ENCODE measurements at regions not wholly inside any gene's neighbourhood (a gene's known extent, or its start where the extent isn't known, plus 50 kb on each side); places are given as distances from the start of the nearest gene placed in this dataset.

DNA sequence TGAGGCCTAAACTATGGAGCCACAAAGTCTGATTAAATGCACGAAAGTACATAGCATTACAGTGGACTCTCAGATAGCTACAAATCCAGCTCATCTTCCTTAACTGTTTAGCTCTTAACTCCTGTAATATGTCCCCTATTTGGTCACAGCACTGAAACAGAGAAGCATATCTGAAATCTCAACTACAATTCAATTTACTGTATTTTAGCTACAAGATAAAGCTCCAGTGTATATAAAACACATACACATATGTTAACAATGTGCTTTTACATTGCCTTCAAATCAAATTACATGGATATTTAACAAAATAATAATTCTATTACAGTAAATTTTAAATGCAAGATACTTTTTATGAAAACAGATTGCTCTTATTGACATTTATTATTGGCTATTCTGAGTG is 849.3 kb upstream of the PRMT6 start:
- no peaks in the 10 kb centered on the region for H3K4me1 ChIP-seq (ENCODE audit: control insufficient read depth, insufficient read depth, low read length)
- ATAC-seq, result no peak
- no peak overlapping the region for H3K4me3 ChIP-seq (ENCODE audit: low read depth in 2 of 2, low read length in 2 of 2)
- H3K9me3 ChIP-seq (ENCODE audit: control insufficient read depth, insufficient read depth, low read depth, low read length), result no peaks in the 10 kb centered on the region
- ChIA-PET POLR2A (no interaction called here), CTCF (no interaction called here)
- no TSS peak for BruUV-seq (replicated peaks)
- TF ChIP-seq SIN3A (IDR thresholded peaks at IDR 0.05; ENCODE audit: borderline replicate concordance, insufficient read depth, low read depth, low read length), result no peak
- TF ChIP-seq, protein P1, sequence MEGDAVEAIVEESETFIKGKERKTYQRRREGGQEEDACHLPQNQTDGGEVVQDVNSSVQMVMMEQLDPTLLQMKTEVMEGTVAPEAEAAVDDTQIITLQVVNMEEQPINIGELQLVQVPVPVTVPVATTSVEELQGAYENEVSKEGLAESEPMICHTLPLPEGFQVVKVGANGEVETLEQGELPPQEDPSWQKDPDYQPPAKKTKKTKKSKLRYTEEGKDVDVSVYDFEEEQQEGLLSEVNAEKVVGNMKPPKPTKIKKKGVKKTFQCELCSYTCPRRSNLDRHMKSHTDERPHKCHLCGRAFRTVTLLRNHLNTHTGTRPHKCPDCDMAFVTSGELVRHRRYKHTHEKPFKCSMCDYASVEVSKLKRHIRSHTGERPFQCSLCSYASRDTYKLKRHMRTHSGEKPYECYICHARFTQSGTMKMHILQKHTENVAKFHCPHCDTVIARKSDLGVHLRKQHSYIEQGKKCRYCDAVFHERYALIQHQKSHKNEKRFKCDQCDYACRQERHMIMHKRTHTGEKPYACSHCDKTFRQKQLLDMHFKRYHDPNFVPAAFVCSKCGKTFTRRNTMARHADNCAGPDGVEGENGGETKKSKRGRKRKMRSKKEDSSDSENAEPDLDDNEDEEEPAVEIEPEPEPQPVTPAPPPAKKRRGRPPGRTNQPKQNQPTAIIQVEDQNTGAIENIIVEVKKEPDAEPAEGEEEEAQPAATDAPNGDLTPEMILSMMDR (IDR thresholded peaks at IDR 0.05), result no peak
- no peak for TF ChIP-seq POLR2AphosphoS5 (IDR thresholded peaks at IDR 0.05; ENCODE audit: low read depth, low read length)
- TF ChIP-seq, protein P2, sequence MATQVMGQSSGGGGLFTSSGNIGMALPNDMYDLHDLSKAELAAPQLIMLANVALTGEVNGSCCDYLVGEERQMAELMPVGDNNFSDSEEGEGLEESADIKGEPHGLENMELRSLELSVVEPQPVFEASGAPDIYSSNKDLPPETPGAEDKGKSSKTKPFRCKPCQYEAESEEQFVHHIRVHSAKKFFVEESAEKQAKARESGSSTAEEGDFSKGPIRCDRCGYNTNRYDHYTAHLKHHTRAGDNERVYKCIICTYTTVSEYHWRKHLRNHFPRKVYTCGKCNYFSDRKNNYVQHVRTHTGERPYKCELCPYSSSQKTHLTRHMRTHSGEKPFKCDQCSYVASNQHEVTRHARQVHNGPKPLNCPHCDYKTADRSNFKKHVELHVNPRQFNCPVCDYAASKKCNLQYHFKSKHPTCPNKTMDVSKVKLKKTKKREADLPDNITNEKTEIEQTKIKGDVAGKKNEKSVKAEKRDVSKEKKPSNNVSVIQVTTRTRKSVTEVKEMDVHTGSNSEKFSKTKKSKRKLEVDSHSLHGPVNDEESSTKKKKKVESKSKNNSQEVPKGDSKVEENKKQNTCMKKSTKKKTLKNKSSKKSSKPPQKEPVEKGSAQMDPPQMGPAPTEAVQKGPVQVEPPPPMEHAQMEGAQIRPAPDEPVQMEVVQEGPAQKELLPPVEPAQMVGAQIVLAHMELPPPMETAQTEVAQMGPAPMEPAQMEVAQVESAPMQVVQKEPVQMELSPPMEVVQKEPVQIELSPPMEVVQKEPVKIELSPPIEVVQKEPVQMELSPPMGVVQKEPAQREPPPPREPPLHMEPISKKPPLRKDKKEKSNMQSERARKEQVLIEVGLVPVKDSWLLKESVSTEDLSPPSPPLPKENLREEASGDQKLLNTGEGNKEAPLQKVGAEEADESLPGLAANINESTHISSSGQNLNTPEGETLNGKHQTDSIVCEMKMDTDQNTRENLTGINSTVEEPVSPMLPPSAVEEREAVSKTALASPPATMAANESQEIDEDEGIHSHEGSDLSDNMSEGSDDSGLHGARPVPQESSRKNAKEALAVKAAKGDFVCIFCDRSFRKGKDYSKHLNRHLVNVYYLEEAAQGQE (IDR thresholded peaks at IDR 0.05; ENCODE audit: insufficient read depth in 1 of 2, low read depth in 2 of 2, low read length in 1 of 2), result no peak
- TF ChIP-seq TCF7L2 (IDR thresholded peaks at IDR 0.05; ENCODE audit: low read depth, low read length), result no peak
- no peaks in the 10 kb centered on the region for H3K27me3 ChIP-seq (ENCODE audit: control insufficient read depth, insufficient read depth, low read length)
- intact Hi-C loops (cut with micrococcal nuclease; ENCODE audit: unreplicated experiment) (no loop called here), in situ Hi-C loops (cut with HindIII; ENCODE audit: low pct_unique_long_range_greater_than_20kb, low sequenced_read_pairs) (no loop called here)
- no peak for DNase-seq (ENCODE audit: low read depth, low spot score)
- no peak overlapping the region for H3K27ac ChIP-seq (ENCODE audit: low read length)
- H3K36me3 ChIP-seq (ENCODE audit: control insufficient read depth, insufficient read depth, low read length), result no peaks in the 10 kb centered on the region

DNA sequence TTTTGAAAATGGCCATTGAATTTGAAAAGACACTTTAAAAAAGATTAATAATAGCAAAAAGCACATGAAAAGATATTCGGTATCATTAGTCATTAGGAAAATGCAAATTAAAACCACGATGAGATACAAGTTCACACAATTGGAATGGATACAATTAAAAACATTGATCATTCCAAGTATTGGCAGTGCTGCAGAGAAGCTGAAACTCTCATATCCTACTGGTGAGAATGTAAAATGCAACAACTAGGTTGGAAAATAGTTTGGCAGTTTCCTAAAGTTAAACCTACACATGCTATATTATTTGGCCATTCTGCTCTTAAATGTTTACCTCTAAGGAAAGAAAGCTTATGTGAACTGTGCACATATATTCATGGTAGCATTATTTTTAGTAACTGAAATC is 838.7 kb upstream of the PRMT6 start:
- no peaks in the 10 kb centered on the region for H3K9me3 ChIP-seq (ENCODE audit: control insufficient read depth, insufficient read depth, low read depth, low read length)
- no peak overlapping the region for H3K27ac ChIP-seq (ENCODE audit: low read length)
- no peak for TF ChIP-seq SIN3A (IDR thresholded peaks at IDR 0.05; ENCODE audit: borderline replicate concordance, insufficient read depth, low read depth, low read length)
- TF ChIP-seq, protein P1 (IDR thresholded peaks at IDR 0.05), result peak; percentile 3; the same call in 1 of the 2 replicates
- no TSS peak for BruUV-seq (replicated peaks)
- no peak overlapping the region for H3K4me3 ChIP-seq (ENCODE audit: low read depth in 2 of 2, low read length in 2 of 2)
- ATAC-seq (no peak), DNase-seq (ENCODE audit: low read depth, low spot score) (no peak)
- H3K27me3 ChIP-seq (ENCODE audit: control insufficient read depth, insufficient read depth, low read length), result no peaks in the 10 kb centered on the region
- in situ Hi-C loops (cut with HindIII; ENCODE audit: low pct_unique_long_range_greater_than_20kb, low sequenced_read_pairs), result no loop called here
- no peaks in the 10 kb centered on the region for H3K36me3 ChIP-seq (ENCODE audit: control insufficient read depth, insufficient read depth, low read length)
- intact Hi-C loops (cut with micrococcal nuclease; ENCODE audit: unreplicated experiment), result no loop called here
- ChIA-PET POLR2A (no interaction called here), CTCF (no interaction called here)
- no peaks in the 10 kb centered on the region for H3K4me1 ChIP-seq (ENCODE audit: control insufficient read depth, insufficient read depth, low read length)

DNA sequence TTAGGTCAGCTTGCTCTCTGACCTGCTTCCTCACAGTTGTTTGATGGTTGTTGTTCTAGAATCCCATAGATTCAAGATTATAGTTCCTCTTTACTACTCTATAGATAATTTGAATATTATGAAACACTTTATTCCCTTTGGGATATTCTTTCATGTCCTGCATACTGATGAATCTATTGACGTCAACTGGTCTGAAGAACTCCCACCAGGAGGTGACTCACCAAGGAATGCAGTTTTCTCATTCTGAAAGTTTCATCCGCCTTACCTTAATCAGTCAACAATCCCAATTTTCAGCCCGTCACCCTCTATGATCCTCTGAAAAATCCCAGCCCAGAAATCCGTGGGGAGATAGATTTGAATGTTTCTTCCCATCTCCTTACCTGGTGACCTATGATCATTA is 834.1 kb upstream of the PRMT6 start:
- no peaks in the 10 kb centered on the region for H3K36me3 ChIP-seq (ENCODE audit: control insufficient read depth, insufficient read depth, low read length)
- no peaks in the 10 kb centered on the region for H3K27me3 ChIP-seq (ENCODE audit: control insufficient read depth, insufficient read depth, low read length)
- POLR2A ChIA-PET, result no interaction called here
- in situ Hi-C loops (cut with HindIII; ENCODE audit: low pct_unique_long_range_greater_than_20kb, low sequenced_read_pairs) (no loop called here), intact Hi-C loops (cut with micrococcal nuclease; ENCODE audit: unreplicated experiment) (no loop called here)
- H3K27ac ChIP-seq (ENCODE audit: low read length), result no peak overlapping the region
- CTCF ChIA-PET, result no interaction called here
- no peak for ATAC-seq
- no peaks in the 10 kb centered on the region for H3K9me3 ChIP-seq (ENCODE audit: control insufficient read depth, insufficient read depth, low read depth, low read length)
- TF ChIP-seq, protein P2 (IDR thresholded peaks at IDR 0.05; ENCODE audit: insufficient read depth in 1 of 2, low read depth in 2 of 2, low read length in 1 of 2), result no peak
- TF ChIP-seq SIN3A (IDR thresholded peaks at IDR 0.05; ENCODE audit: borderline replicate concordance, insufficient read depth, low read depth, low read length) (no peak), POLR2AphosphoS5 (IDR thresholded peaks at IDR 0.05; ENCODE audit: low read depth, low read length) (no peak)
- TF ChIP-seq, protein P1 (IDR thresholded peaks at IDR 0.05), result no peak
- no peak for DNase-seq (ENCODE audit: low read depth, low spot score)
- no TSS peak for BruUV-seq (replicated peaks)
- no peaks in the 10 kb centered on the region for H3K4me1 ChIP-seq (ENCODE audit: control insufficient read depth, insufficient read depth, low read length)
- H3K4me3 ChIP-seq (ENCODE audit: low read depth in 2 of 2, low read length in 2 of 2), result no peak overlapping the region

All from Panc1 (cell line).